ENCODE measurements at regions not wholly inside any gene's neighbourhood (a gene's known extent, or its start where the extent isn't known, plus 50 kb on each side); places are given as distances from the start of the nearest gene placed in this dataset.

- DNase-seq (ENCODE audit: low spot score): no peak
Measured at GRCh38 chr5:21694567-21694966, 1158.6 kb downstream of the CDH12 start.

GRCh38 chr5:21693591-21693990 is 1159.6 kb downstream of the CDH12 start:
- no peak for DNase-seq (ENCODE audit: low spot score)

GRCh38 chr5:21689587-21689986 is 1163.6 kb downstream of the CDH12 start:
- DNase-seq (ENCODE audit: low spot score): no peak

GRCh38 chr5:21688655-21689054 is 1164.5 kb downstream of the CDH12 start:
- DNase-seq (ENCODE audit: low spot score): no peak

GRCh38 chr5:21687621-21688020 is 1165.5 kb downstream of the CDH12 start:
- DNase-seq (ENCODE audit: low spot score): no peak

GRCh38 chr5:21686706-21687105 is 1166.4 kb downstream of the CDH12 start:
- DNase-seq (ENCODE audit: low spot score): no peak

- no peak for DNase-seq (ENCODE audit: low spot score)
Measured at GRCh38 chr5:21685522-21685921, 1167.6 kb downstream of the CDH12 start.

GRCh38 chr5:21684992-21685391 is 1168.2 kb downstream of the CDH12 start:
- DNase-seq (ENCODE audit: low spot score): no peak

GRCh38 chr5:21681911-21682310 is 1171.2 kb downstream of the CDH12 start:
- no peak for DNase-seq (ENCODE audit: low spot score)

GRCh38 chr5:21680641-21681040 is 1172.5 kb downstream of the CDH12 start:
- no peak for DNase-seq (ENCODE audit: low spot score)

GRCh38 chr5:21680196-21680595 is 1172.9 kb downstream of the CDH12 start:
- no peak for DNase-seq (ENCODE audit: low spot score)

- DNase-seq (ENCODE audit: low spot score): no peak
Measured at GRCh38 chr5:21678526-21678925, 1174.6 kb downstream of the CDH12 start.

GRCh38 chr5:21672911-21673310 is 1180.2 kb downstream of the CDH12 start:
- DNase-seq (ENCODE audit: low spot score): no peak

GRCh38 chr5:21672360-21672759 is 1180.8 kb downstream of the CDH12 start:
- DNase-seq (ENCODE audit: low spot score): no peak

- DNase-seq (ENCODE audit: low spot score): no peak
Measured at GRCh38 chr5:21665524-21665923, 1187.6 kb downstream of the CDH12 start.

GRCh38 chr5:21663082-21663481 is 1190.1 kb downstream of the CDH12 start:
- no peak for DNase-seq (ENCODE audit: low spot score)

- no peak for DNase-seq (ENCODE audit: low spot score)
Measured at GRCh38 chr5:21661184-21661583, 1192.0 kb downstream of the CDH12 start.

- no peak for DNase-seq (ENCODE audit: low spot score)
Measured at GRCh38 chr5:21654556-21654955, 1198.6 kb downstream of the CDH12 start.

GRCh38 chr5:21649969-21650368 is 1203.2 kb downstream of the CDH12 start:
- DNase-seq (ENCODE audit: low spot score): no peak

GRCh38 chr5:21646469-21646868 is 1206.7 kb downstream of the CDH12 start:
- no peak for DNase-seq (ENCODE audit: low spot score)

- no peak for DNase-seq (ENCODE audit: low spot score)
Measured at GRCh38 chr5:21644032-21644431, 1209.1 kb downstream of the CDH12 start.

GRCh38 chr5:21642312-21642711 is 1210.8 kb downstream of the CDH12 start:
- DNase-seq (ENCODE audit: low spot score): no peak

GRCh38 chr5:21623831-21624230 is 1229.3 kb downstream of the CDH12 start:
- no peak for DNase-seq (ENCODE audit: low spot score)

GRCh38 chr5:21615195-21615765 is 1237.9 kb downstream of the CDH12 start:
- no peak for DNase-seq (ENCODE audit: low spot score)
